ACC112 (cell line): ENCODE measurements at regions not wholly inside any gene's neighbourhood (a gene's known extent, or its start where the extent isn't known, plus 50 kb on each side); places are given as distances from the start of the nearest gene placed in this dataset.

Experiments
- H2AFZ ChIP-seq: fragments of 200-600 bp; sonication (generic); one replicate; pipeline ENCODE4 v1.6.0; 2017; ENCODE audit warnings: antibody characterized with exemption, low read length; ENCODE audit not compliant: unreplicated experiment
- H3K27ac ChIP-seq: fragments of 200-600 bp; sonication (generic); 2 replicates; pipeline ENCODE4 v1.5.1; 2014; ENCODE audit warnings: low read depth, mild to moderate bottlenecking, antibody characterized with exemption, low read length, moderate library complexity
- H3K27me3 ChIP-seq: fragments of 200-600 bp; sonication (generic); 2 replicates; pipeline ENCODE4 v1.6.1; 2014; ENCODE audit warnings: mild to moderate bottlenecking, antibody characterized with exemption, low read length, moderate library complexity, mixed read lengths; ENCODE audit not compliant: insufficient read depth
- H3K36me3 ChIP-seq: fragments of 200-600 bp; sonication (generic); 2 replicates; pipeline ENCODE4 v1.6.1; 2016; ENCODE audit warnings: mild to moderate bottlenecking, antibody characterized with exemption, low read length, moderate library complexity, mixed read lengths; ENCODE audit not compliant: insufficient read depth
- H3K4me1 ChIP-seq: fragments of 200-600 bp; sonication (generic); one replicate; pipeline ENCODE4 v1.6.1; 2016; ENCODE audit warnings: low read length, mixed read lengths; ENCODE audit not compliant: insufficient read depth, unreplicated experiment, control insufficient read depth
- H3K4me3 ChIP-seq: fragments of 200-600 bp; sonication (generic); 2 replicates; pipeline ENCODE4 v1.5.1; 2014; ENCODE audit warnings: mild to moderate bottlenecking, low read depth, low read length
- H3K79me2 ChIP-seq: fragments of 200-600 bp; sonication (generic); one replicate; pipeline ENCODE4 v1.6.0; 2016; ENCODE audit warnings: low read length; ENCODE audit not compliant: control insufficient read depth, unreplicated experiment, insufficient read depth

DNA sequence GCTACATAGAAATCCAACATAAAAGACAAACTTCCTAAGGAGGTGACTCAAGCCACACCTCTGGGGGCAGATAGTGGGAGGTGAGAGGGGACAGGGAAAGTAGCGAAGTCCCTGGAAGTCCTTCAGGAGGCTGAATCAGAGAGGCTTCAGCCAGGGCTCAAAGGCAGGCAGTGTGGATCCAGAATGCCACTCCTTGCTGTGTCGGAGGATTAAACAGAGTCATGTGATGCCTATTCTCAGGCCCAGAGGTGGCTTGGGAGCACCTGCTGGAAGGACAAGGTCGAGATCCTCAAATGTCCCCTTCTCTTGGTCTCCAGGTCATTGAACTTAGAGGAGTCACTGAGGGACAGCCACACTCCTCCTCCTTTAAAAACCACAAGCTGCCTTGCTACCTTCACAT, 391.1 kb downstream of the SOX9 start:
- peaks cover 16% of the 10 kb centered on the region for H3K79me2 ChIP-seq
- H2AFZ ChIP-seq, result no peak overlapping the region
- peaks cover 34% of the 10 kb centered on the region for H3K4me1 ChIP-seq
- H3K27ac ChIP-seq, result no peak overlapping the region
- H3K36me3 ChIP-seq, result no peaks in the 10 kb centered on the region
- no peaks in the 10 kb centered on the region for H3K27me3 ChIP-seq
- no peak overlapping the region for H3K4me3 ChIP-seq

DNA sequence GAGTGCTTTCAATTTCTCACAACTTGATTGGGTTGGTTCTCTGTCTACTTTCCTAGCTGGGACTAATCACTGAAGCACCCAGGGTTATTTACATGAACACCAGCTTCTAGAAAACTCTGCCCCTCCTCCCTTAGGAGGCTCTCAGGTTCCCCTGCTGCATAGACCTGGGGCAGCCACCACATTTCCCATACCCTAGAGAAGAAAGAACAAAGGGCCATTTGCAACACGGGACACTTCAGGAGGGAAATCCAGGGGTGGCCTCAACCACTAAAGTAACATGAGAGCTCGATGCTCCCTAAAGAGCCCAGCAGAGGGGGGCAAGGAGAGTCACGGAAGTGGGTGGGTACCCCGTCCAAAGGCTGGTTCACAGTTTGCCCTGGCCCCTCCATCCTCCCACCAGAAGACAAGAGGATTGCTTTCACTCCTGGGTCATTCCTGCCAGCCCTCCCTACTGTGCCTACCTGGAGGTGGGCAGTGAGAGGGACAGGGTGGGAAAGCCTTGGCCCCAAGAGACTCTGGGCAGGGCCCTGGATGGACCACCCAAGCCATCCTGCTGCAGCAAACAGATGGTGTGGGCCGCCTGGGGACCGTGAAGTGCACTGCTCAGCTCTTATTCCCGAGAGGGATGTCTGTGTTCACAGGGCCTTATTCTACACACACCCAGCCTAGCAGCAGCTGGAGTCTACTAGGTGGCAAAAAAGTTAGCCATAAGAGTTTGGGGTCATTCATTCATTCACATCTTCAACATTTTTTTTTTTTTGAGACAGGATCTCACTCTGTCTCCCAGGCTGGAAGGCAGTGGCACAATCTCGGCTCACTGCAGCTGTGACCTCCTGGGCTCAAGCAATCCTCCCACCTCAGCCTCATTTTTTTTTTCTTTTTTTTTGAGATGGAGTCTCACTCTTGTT, 392.1 kb downstream of the SOX9 start:
- H3K27me3 ChIP-seq, result no peaks in the 10 kb centered on the region
- H3K79me2 ChIP-seq, result peaks cover 16% of the 10 kb centered on the region
- no peaks in the 10 kb centered on the region for H3K36me3 ChIP-seq
- no peak overlapping the region for H3K27ac ChIP-seq
- H3K4me1 ChIP-seq, result peaks cover 37% of the 10 kb centered on the region
- no peak overlapping the region for H2AFZ ChIP-seq
- no peak overlapping the region for H3K4me3 ChIP-seq

DNA sequence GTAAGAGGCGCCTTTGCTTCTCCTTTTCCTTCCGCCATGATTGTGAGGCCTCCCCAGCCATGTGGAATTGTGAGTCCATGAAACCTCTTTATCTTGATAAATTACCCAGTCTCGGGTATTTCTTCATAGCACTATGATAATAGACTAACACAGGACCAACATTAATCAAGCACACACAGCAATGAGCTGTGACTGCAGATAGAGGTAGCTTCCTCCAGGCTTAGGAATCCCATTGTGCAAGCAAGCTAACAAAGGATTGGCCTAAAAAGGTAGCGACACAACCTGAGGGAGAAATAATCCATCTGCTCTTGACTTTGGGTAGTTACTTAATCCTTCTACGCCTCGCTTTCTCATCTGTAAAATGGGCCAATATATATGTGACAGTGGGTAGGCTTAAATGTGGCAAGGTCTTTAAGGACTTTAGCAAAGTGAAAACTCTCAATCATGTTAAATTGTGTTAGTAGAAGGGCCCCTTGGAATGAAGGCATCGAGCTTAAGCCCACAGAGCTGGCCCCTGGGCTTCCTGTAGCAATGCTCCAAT, 393.6 kb downstream of the SOX9 start:
- peaks cover 18% of the 10 kb centered on the region for H3K79me2 ChIP-seq

DNA sequence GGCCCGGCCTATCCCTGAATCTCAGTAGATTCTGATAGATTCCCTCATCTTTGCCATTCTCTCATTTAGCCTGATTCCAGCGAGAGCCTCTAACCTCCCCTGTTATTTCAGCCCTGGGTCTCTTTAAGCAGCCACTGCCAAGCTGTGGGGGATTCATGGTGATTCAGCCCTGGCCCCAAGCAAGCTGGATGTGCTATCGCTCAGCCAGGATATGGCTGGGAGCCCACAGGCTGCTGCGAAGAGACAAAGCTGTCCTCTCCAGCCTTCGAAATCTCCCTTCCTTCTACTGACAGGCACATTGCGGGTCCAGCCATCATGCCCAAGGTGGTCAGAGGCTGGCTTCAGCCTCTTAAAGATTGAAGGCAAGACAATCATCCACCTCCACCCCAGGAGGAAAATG, 394.1 kb downstream of the SOX9 start:
- Histone ChIP-seq H3K27ac (peak overlapping the region; percentile 20), H2AFZ (peak overlapping the region; percentile 13), H3K79me2 (peaks cover 19% of the 10 kb centered on the region), H3K36me3 (no peaks in the 10 kb centered on the region), H3K27me3 (no peaks in the 10 kb centered on the region), H3K4me3 (peak overlapping the region; percentile 64), H3K4me1 (peaks cover 37% of the 10 kb centered on the region)

More for the DNA sequence above, 393.6 kb downstream of the SOX9 start:
- no peaks in the 10 kb centered on the region for H3K36me3 ChIP-seq
- no peak overlapping the region for H3K4me3 ChIP-seq
- peaks cover 37% of the 10 kb centered on the region for H3K4me1 ChIP-seq
- H2AFZ ChIP-seq, result no peak overlapping the region
- H3K27me3 ChIP-seq, result no peaks in the 10 kb centered on the region
- peak overlapping the region; percentile 20; the same call in 1 of the 2 replicates for H3K27ac ChIP-seq

DNA sequence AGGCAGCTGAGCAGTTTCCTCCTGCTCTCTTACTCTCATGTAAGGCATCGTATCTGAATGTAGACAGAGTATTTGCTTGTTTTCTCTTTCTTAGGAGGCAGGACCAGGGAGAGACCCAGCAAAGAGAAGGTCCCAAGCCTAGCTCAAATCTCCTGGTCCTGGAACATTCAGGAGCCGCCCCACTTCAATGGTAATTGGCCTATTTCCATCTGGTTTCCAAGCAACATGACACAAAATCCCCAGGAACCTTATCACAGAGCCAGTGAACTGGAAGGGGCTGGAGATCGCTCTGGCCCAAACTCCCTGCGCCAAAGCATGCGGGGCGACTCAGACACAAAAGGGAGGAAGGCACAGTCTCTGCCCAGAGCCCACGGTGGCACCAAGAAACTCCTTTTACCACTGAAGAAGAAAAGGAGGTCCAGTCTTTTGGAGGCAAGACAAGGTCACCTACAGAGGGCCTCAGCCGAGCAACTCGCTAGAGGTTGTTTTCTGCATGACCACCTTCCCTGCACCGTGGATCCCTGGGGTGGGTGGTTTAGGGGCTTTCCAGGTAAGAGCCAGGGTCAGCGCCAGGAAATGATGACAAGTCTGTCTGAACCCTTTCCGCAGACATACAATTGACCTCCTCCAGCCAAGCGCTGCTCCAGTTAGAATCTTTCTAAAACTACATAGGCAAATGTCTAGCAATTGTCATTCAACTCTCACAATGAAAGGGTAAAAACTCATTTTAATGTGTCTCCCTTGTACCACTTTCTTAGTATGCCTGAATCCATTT, 394.7 kb downstream of the SOX9 start:
- no peaks in the 10 kb centered on the region for H3K27me3 ChIP-seq
- peaks cover 31% of the 10 kb centered on the region for H3K4me1 ChIP-seq
- H3K79me2 ChIP-seq, result peaks cover 19% of the 10 kb centered on the region
- H3K27ac ChIP-seq, result peak overlapping the region; percentile 20
- H3K4me3 ChIP-seq, result peak overlapping the region; percentile 64
- no peaks in the 10 kb centered on the region for H3K36me3 ChIP-seq
- H2AFZ ChIP-seq, result peak overlapping the region; percentile 13

DNA sequence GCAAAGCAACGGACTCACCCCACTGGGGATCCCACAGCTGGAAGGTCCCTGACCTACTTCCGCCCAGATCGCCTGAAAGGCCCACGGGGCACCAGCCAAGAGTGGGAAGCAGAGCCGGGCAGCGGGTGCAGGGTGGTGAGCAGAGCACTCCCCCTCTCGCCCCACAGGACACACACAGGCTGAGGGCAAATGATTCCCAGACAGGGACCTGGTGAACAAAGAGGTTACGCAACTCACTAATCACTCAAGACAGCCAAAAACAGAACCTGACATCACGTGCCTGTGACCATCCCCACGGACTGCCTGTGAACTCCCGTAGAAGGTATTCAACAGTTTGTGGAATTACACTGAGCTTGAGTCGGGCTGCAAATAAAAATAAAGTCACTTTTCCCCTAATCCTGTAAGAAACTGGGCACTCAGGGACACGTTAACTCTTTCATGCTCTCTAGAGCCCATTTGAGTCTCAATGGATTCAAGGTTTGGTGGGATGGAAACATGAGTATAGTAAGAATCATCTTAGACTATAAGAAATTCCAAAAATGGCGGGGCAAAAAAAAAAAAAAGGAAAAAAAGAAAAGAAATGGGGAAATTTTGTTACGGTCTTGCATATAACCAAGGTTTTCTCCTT, 396.1 kb downstream of the SOX9 start:
- Histone ChIP-seq H3K36me3 (no peaks in the 10 kb centered on the region), H3K79me2 (peaks cover 18% of the 10 kb centered on the region), H3K4me3 (no peak overlapping the region), H3K27ac (no peak overlapping the region), H3K4me1 (peaks cover 21% of the 10 kb centered on the region), H2AFZ (no peak overlapping the region), H3K27me3 (no peaks in the 10 kb centered on the region)

DNA sequence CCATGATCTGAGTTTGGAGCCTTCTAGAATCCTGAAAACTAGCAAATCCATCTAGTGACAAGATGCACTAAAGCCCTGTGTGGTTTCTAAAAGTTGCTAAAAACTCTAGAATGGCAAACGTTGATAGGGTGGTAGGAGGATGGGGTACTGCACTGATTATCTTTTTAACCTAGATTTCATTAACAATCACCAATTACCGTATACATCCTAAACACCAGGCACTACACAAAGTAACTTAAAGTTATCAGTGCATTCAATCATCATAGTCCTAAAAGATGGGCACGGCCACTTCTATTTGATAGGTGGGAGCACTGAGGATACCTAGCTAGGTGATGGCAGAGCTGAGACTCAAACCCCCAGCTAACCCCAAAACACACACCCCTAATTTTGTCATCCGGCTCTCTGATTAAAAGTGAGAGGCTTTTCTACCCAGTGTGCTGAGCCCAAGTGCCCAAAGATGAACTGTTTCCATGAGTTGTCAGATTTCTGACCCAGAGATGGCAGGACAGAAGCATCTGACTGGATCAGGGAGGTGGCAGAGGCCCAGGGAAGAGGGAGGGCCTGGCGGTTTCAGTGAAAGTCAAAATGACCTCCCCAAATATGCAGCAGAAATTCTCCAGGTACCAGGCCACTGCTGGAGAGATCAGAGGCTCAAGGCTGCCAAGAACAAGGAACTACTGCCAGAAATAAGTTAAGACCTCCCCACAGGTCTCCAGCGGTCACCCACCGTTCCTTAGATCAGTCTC, 396.8 kb downstream of the SOX9 start:
- no peak overlapping the region for H3K4me3 ChIP-seq
- no peak overlapping the region for H2AFZ ChIP-seq
- H3K4me1 ChIP-seq, result peaks cover 21% of the 10 kb centered on the region
- H3K79me2 ChIP-seq, result peaks cover 18% of the 10 kb centered on the region
- no peaks in the 10 kb centered on the region for H3K27me3 ChIP-seq
- H3K36me3 ChIP-seq, result no peaks in the 10 kb centered on the region
- H3K27ac ChIP-seq, result no peak overlapping the region

DNA sequence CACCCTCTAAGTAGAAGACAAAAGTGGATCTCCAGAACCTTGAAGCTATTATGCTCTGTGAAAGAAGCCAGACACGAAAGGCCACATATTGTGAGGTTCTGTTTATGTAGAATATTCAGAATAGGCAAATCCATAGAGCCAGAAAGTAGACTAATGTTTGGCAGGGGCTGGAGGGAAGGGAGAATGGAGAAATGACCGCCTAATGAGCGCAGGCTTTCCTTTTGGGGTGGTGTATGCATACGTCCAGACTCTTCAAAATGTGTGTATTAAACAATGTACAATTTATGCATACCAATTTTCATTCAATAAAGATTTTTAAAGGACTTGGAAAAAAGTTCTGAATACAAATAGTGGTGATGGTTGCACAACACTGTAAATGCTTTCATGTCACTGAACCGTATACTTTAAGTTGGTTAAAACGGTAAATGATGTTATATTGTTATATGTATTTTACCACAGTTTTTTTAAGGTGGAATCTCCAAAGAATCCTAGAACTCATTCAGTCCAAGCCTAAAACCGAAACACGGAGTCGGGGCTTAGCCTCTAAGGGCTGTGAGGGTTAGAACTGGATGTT, 397.4 kb downstream of the SOX9 start:
- H3K27ac ChIP-seq, result no peak overlapping the region
- no peaks in the 10 kb centered on the region for H3K27me3 ChIP-seq
- H3K4me3 ChIP-seq, result no peak overlapping the region
- H3K36me3 ChIP-seq, result no peaks in the 10 kb centered on the region
- H2AFZ ChIP-seq, result no peak overlapping the region
- H3K4me1 ChIP-seq, result peaks cover 21% of the 10 kb centered on the region
- peaks cover 18% of the 10 kb centered on the region for H3K79me2 ChIP-seq

DNA sequence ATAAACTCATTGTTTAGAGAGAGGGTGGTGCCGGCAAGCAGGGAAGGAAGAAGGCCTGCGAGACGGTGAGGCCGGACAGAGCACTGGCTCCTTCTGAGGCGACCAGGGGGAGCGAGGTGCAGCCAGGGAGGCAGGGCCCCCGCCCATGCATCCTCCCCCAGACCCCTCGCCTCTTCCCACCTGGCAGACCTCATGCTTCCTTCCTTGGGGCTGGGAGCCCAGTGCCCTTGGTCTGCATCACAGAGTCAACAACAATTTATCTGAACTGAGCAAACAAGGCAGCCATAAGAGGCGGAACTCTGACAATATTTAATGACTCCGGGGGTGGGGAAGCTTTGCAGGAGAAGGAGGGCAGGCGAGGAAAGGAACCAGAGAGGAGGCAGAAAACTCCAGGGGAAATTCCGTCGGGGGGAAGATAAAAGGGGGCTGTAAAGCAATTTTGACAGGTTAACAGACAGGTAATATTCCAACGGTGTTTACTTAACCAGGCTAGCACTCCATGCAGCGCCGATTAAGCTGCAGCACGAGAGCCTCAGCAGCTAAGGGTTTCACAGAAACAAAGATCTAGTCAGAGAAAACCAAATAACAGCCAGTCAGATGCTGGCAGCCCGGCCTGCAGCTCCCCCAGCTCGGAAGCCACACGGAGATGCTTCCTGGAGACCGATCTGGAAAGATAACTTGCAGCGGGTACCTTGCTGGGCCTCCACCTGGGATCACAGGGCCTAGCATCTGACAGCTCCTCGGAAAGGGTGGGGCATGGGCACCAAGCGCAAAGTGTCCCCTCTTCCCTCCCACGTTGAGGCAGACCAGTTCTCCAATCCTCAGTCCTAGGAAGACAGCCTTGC, 398.2 kb downstream of the SOX9 start:
- Histone ChIP-seq H3K79me2 (peaks cover 20% of the 10 kb centered on the region), H3K36me3 (no peaks in the 10 kb centered on the region), H3K4me1 (peaks cover 21% of the 10 kb centered on the region), H3K4me3 (no peak overlapping the region), H3K27ac (no peak overlapping the region), H2AFZ (no peak overlapping the region), H3K27me3 (no peaks in the 10 kb centered on the region)
